Effector memory CD8-positive, alpha-beta T cell (primary cell): ENCODE measurements at regions not wholly inside any gene's neighbourhood (a gene's known extent, or its start where the extent isn't known, plus 50 kb on each side); places are given as distances from the start of the nearest gene placed in this dataset.
A peak's percentile ranks its signal among the peaks of the same experiment; 100 is the strongest.

ENCODE experiments used
- ATAC-seq: fragments of 150-1000 bp; cut with Tn5 transposase; replicated peaks from 2 replicates; pipeline ENCODE4 v1.10.0; 2021; ENCODE audit warnings: mild to moderate bottlenecking, moderate library complexity
- DNase-seq, 3 experiments: peaks; one replicate each; pipeline ENCODE4 v3.0.0; 2021
- H3K27ac Mint-ChIP-seq, 2 donors: one replicate each; pipeline ENCODE4 v1.8.0; 2022; ENCODE audit warnings: mild to moderate bottlenecking in 2 of 2, mixed read lengths in 2 of 2, moderate library complexity in 2 of 2
- H3K27me3 Mint-ChIP-seq, 2 donors: one replicate each; pipeline ENCODE4 v1.8.0; 2022; ENCODE audit warnings: mixed read lengths in 2 of 2
- H3K36me3 Mint-ChIP-seq: one replicate; pipeline ENCODE4 v1.8.0; 2022; ENCODE audit warnings: mild to moderate bottlenecking, moderate library complexity, mixed read lengths; ENCODE audit not compliant: insufficient read depth
- H3K4me1 Mint-ChIP-seq, 2 donors: one replicate each; pipeline ENCODE4 v1.8.0; 2022; ENCODE audit warnings: low read depth in 2 of 2, mixed read lengths in 2 of 2
- H3K4me3 Mint-ChIP-seq, 2 donors: one replicate each; pipeline ENCODE4 v1.8.0; 2022; ENCODE audit warnings: mild to moderate bottlenecking in 2 of 2, mixed read lengths in 2 of 2, moderate library complexity in 2 of 2
- H3K9me3 Mint-ChIP-seq, 2 donors: one replicate each; pipeline ENCODE4 v1.8.0; 2022; ENCODE audit warnings: mixed read lengths in 2 of 2

- Mint-ChIP-seq H3K27ac (peak overlapping the region in 1 of 2 donors; percentile 38), H3K36me3 (no peaks in the 10 kb centered on the region), H3K4me1 (peaks cover 0 to 11% of the 10 kb centered on the region in 2 donors), H3K27me3 (no peaks in the 10 kb centered on the region), H3K4me3 (peak overlapping the region; percentile 25 to 36), H3K9me3 (no peaks in the 10 kb centered on the region)
- ATAC-seq, result peak; percentile 67
- no peak for DNase-seq
These were observed 925.6 kb downstream of the SH3BGRL start for GRCh38 chrX:82127228-82128123.

DNA sequence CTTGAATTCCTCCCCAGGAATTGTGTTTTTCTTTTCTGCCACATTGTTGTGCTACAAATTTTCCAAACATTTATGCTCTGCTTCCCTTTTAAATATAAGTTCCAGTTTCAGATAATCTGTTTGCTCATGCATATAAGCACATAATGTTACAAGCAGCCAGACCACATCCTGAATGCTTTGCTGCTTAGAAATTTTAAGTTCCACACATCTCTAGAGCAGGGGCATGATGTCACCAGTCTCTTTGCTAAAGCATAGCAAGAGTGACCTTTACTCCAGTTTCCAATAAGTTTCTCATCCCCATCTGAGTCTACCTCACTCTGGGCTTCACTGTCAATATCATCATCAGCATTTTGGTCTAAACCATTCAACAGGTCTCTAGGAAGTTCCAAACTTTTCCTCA lies 932.5 kb downstream of the SH3BGRL start:
- Mint-ChIP-seq H3K36me3 (no peaks in the 10 kb centered on the region), H3K4me1 (peaks cover 0 to 20% of the 10 kb centered on the region in 2 donors), H3K27ac (no peak overlapping the region), H3K27me3 (no peaks in the 10 kb centered on the region), H3K9me3 (no peaks in the 10 kb centered on the region), H3K4me3 (peak overlapping the region in 1 of 2 donors; percentile 31)
- DNase-seq, result no peak
- peak; percentile 47 for ATAC-seq

- no peaks in the 10 kb centered on the region for H3K27me3 Mint-ChIP-seq
- peak overlapping the region; percentile 22 to 64 for H3K4me3 Mint-ChIP-seq
- no peaks in the 10 kb centered on the region for H3K36me3 Mint-ChIP-seq
- ATAC-seq (peak; percentile 93), DNase-seq (peak; percentile 10 to 46 (median 14))
- peak overlapping the region in 1 of 2 donors; percentile 51 for H3K27ac Mint-ChIP-seq
- H3K9me3 Mint-ChIP-seq, result peaks cover 0 to 2% of the 10 kb centered on the region in 2 donors
- H3K4me1 Mint-ChIP-seq, result peaks cover 7 to 18% of the 10 kb centered on the region in 2 donors
These were observed 940.0 kb downstream of the SH3BGRL start for GRCh38 chrX:82141942-82142341.

GRCh38 chrX:82161195-82161594 lies 959.3 kb downstream of the SH3BGRL start:
- H3K9me3 Mint-ChIP-seq, result no peaks in the 10 kb centered on the region
- H3K4me1 Mint-ChIP-seq, result no peaks in the 10 kb centered on the region
- DNase-seq (no peak), ATAC-seq (no peak)
- H3K4me3 Mint-ChIP-seq, result no peak overlapping the region
- no peaks in the 10 kb centered on the region for H3K27me3 Mint-ChIP-seq
- H3K27ac Mint-ChIP-seq, result no peak overlapping the region
- H3K36me3 Mint-ChIP-seq, result no peaks in the 10 kb centered on the region

DNA sequence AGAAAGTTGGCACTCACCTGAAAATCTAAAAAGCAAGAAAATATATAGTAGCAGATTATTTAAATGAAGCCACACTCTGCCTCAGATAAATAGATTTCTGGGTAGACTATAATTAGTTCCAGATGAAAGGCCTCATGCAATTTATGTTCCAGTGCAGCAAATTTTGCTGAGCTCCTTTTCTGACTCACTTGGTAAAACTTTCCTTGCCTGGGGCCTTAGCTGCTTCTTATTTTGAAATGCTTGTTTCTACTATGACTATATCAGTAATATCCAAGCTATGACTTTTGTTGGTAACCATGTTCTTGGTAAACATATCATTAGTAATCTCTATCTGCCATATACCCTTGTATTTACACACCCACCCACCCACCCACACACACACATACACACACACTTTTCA lies 961.8 kb downstream of the SH3BGRL start:
- no peak overlapping the region for H3K27ac Mint-ChIP-seq
- H3K36me3 Mint-ChIP-seq, result no peaks in the 10 kb centered on the region
- H3K27me3 Mint-ChIP-seq, result no peaks in the 10 kb centered on the region
- no peaks in the 10 kb centered on the region for H3K9me3 Mint-ChIP-seq
- H3K4me3 Mint-ChIP-seq, result no peak overlapping the region
- no peaks in the 10 kb centered on the region for H3K4me1 Mint-ChIP-seq
- ATAC-seq (no peak), DNase-seq (no peak)

DNA sequence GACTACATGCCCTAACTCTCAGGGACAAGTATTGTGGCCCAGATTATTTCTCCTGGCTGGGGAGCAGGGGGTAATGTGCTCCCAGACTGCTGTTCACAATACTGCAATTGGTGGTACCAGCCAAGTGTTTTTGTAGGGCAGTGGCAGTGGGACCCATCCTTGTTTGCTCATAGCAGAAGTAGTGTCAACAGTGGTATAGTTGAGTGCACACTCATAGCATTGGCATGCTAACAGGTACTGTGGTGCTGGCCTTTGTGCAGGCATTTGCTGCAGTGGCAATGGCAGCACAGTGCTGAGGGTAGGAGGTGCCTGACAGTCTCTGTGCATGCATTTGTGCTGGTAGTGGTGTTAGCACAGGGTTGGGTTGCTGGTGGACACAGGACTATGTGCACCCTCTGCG lies 995.0 kb downstream of the SH3BGRL start:
- Mint-ChIP-seq H3K27ac (no peak overlapping the region), H3K4me1 (no peaks in the 10 kb centered on the region), H3K27me3 (no peaks in the 10 kb centered on the region), H3K36me3 (no peaks in the 10 kb centered on the region), H3K9me3 (no peaks in the 10 kb centered on the region), H3K4me3 (no peak overlapping the region)
- ATAC-seq, result no peak
- DNase-seq, result no peak

DNA sequence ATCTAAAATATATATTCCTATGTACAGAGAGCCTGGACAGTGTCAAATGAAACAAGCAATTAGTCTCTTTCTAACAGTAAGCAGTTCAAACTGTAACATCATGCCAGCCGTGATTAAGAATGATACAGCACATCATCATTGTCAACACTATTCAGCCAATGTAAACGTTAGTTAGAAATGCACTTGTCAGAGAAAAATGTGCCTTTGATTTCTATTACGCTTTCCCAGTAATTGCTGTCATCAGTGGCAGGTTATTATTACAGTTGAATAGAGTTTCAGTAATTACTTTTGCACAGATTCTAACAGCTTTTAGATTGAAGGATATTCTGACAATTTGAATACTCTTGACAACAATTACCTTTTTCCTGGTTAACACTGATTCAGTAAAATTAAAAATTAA lies 1007.1 kb downstream of the SH3BGRL start:
- no peak for ATAC-seq
- Mint-ChIP-seq H3K9me3 (no peaks in the 10 kb centered on the region), H3K27me3 (no peaks in the 10 kb centered on the region)

DNA sequence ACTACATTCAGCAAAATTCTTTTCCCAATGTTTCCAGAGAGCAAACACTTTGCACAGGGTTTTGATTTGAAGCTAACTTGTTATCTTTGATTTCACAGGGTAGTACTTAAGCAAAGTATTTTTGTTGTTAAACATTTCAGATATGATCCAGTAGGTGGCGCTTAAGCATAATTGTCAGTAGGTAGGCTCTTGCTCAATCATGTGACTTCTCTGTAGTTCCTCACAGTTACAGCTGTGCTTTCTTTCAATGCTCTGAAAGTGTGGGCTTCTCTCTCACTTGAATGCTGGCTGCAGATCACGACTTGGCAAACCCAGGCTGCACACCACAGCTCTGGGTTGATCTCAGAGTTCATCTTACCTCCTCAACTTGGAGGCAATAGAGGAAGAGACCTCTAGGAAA lies 1016.5 kb downstream of the SH3BGRL start:
- peak overlapping the region in 1 of 2 donors; percentile 46 for H3K4me3 Mint-ChIP-seq
- H3K27ac Mint-ChIP-seq, result no peak overlapping the region
- H3K9me3 Mint-ChIP-seq, result no peaks in the 10 kb centered on the region
- peaks cover 0 to 4% of the 10 kb centered on the region in 2 donors for H3K4me1 Mint-ChIP-seq
- H3K27me3 Mint-ChIP-seq, result no peaks in the 10 kb centered on the region
- H3K36me3 Mint-ChIP-seq, result no peaks in the 10 kb centered on the region
- ATAC-seq, result peak; percentile 54
- DNase-seq, result no peak

More for the DNA sequence above, 1007.1 kb downstream of the SH3BGRL start:
- H3K4me1 Mint-ChIP-seq, result no peaks in the 10 kb centered on the region
- H3K36me3 Mint-ChIP-seq, result no peaks in the 10 kb centered on the region
- DNase-seq, result no peak
- H3K27ac Mint-ChIP-seq, result no peak overlapping the region
- no peak overlapping the region for H3K4me3 Mint-ChIP-seq

DNA sequence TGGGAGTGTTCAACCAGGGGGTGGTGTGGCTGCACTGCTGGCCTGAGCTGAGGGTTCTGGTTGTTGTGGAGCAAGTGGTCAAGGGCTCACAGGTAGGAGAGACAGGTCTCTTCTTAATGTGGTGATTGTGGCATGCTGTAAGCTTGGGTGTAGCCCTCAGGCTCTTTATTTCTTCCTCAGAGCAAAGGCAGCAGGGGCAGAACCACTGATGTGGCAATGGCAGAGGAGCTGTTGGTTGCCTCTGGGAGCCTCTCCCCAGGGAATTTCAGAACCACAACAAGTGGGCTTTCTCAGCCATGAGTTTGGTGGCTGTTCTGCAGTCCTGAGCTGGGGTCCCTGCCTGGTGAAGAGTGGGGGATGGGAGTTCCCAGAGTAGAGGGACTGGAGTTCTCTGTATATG lies 1017.2 kb downstream of the SH3BGRL start:
- no peak for DNase-seq
- Mint-ChIP-seq H3K9me3 (no peaks in the 10 kb centered on the region), H3K4me3 (no peak overlapping the region), H3K4me1 (peaks cover 0 to 4% of the 10 kb centered on the region in 2 donors), H3K27ac (no peak overlapping the region), H3K36me3 (no peaks in the 10 kb centered on the region), H3K27me3 (no peaks in the 10 kb centered on the region)
- no peak for ATAC-seq

DNA sequence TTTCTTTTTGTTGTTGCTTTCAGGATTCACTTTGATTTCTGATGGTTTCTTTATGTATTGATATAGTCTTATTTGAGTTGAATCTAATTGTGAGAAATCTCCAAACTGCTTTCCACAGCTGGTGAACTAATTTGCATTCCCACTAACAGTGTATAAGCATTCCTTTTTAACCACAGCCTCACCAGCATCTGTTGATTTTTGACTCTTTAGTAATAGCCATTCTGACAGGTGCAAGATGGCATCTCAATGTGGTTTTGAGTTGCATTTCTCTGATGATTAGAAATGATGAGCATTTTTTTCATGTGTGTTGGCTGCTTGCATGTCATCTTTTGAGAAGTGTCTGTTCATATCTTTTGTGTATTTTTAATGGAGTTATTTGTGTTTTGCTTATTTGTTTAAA lies 1023.1 kb downstream of the SH3BGRL start:
- no peak overlapping the region for H3K27ac Mint-ChIP-seq

DNA sequence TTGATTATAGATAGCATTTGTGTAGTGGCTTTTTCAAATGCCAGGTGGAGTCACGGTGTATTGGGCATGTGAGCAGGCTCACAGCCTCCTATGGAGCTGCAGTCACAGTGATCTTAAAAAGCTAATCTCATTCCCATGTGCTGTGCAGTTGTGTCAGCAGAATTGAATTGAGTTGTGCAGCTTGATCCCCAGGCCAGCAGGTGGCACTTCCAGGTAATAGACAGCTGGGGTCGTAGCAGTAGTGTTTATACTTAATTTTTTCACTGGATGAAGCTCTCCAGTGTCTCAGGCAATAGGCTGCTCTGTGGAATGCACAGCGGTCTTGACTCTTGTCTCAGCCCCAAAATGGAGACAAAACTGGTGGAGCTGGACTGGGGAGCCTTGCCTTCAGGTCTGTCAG lies 1028.1 kb downstream of the SH3BGRL start:
- DNase-seq, result no peak

More for the DNA sequence above, 1023.1 kb downstream of the SH3BGRL start:
- H3K27me3 Mint-ChIP-seq, result no peaks in the 10 kb centered on the region
- no peaks in the 10 kb centered on the region for H3K4me1 Mint-ChIP-seq
- DNase-seq (no peak), ATAC-seq (no peak)
- H3K9me3 Mint-ChIP-seq, result no peaks in the 10 kb centered on the region
- H3K36me3 Mint-ChIP-seq, result no peaks in the 10 kb centered on the region
- H3K4me3 Mint-ChIP-seq, result no peak overlapping the region

DNA sequence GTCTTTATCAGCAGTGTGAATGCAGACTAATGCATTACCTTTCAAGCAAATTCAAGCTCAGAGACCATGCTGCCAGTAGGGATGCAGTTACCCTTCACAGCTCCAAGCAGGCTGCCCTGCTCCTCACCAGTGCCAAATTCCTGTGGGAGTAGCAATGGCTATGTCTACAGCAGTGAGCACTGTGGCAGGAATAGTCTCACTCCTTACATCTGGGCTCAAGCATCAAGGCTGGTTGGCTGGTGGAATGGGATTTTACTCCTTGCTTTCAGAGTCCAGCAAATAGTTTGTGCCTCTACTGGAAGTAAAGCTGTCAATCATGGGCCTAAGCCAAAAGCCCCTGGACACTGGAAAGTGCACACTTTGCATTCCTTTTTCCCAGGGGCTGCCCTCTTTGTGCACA lies 1030.8 kb downstream of the SH3BGRL start:
- DNase-seq (no peak), ATAC-seq (no peak)
- no peak overlapping the region for H3K4me3 Mint-ChIP-seq
- H3K27ac Mint-ChIP-seq, result no peak overlapping the region
- no peaks in the 10 kb centered on the region for H3K27me3 Mint-ChIP-seq
- H3K36me3 Mint-ChIP-seq, result no peaks in the 10 kb centered on the region
- no peaks in the 10 kb centered on the region for H3K9me3 Mint-ChIP-seq
- H3K4me1 Mint-ChIP-seq, result no peaks in the 10 kb centered on the region

More for the DNA sequence above, 1028.1 kb downstream of the SH3BGRL start:
- H3K4me3 Mint-ChIP-seq, result no peak overlapping the region
- H3K9me3 Mint-ChIP-seq, result no peaks in the 10 kb centered on the region
- no peaks in the 10 kb centered on the region for H3K4me1 Mint-ChIP-seq
- no peaks in the 10 kb centered on the region for H3K36me3 Mint-ChIP-seq
- no peak for ATAC-seq
- no peak overlapping the region for H3K27ac Mint-ChIP-seq
- no peaks in the 10 kb centered on the region for H3K27me3 Mint-ChIP-seq

GRCh38 chrX:82237328-82237727 lies 1035.4 kb downstream of the SH3BGRL start:
- Mint-ChIP-seq H3K27ac (no peak overlapping the region), H3K4me1 (no peaks in the 10 kb centered on the region), H3K27me3 (peaks cover 0 to 6% of the 10 kb centered on the region in 2 donors), H3K36me3 (no peaks in the 10 kb centered on the region), H3K9me3 (no peaks in the 10 kb centered on the region), H3K4me3 (no peak overlapping the region)
- ATAC-seq (no peak), DNase-seq (no peak)
